COLO668 (cell line): ENCODE measurements at regions not wholly inside any gene's neighbourhood (a gene's known extent, or its start where the extent isn't known, plus 50 kb on each side); places are given as distances from the start of the nearest gene placed in this dataset.
A peak's percentile ranks its signal among the peaks of the same experiment; 100 is the strongest.

Source experiments
- DNase-seq: peaks from one replicate; lab custom pipeline; 2025; ENCODE audit not compliant: unreplicated experiment; lab: John Stamatoyannopoulos, UW

GRCh38 chr6:100184473-100184872 is 190.4 kb upstream of the MCHR2 start:
- DNase-seq, result no peak

- no peak for DNase-seq
These were observed 188.3 kb upstream of the MCHR2 start for GRCh38 chr6:100182313-100182712.

- no peak for DNase-seq
These were observed 187.3 kb upstream of the MCHR2 start for GRCh38 chr6:100181309-100181708.

GRCh38 chr6:100179576-100179975 is 185.6 kb upstream of the MCHR2 start:
- no peak for DNase-seq

GRCh38 chr6:100177956-100178355 is 183.9 kb upstream of the MCHR2 start:
- no peak for DNase-seq

GRCh38 chr6:100176951-100177710 is 183.1 kb upstream of the MCHR2 start:
- no peak for DNase-seq

GRCh38 chr6:100176311-100176950 is 182.4 kb upstream of the MCHR2 start:
- DNase-seq, result no peak

GRCh38 chr6:100175814-100176310 is 181.8 kb upstream of the MCHR2 start:
- DNase-seq, result no peak

- no peak for DNase-seq
These were observed 179.2 kb upstream of the MCHR2 start for GRCh38 chr6:100173211-100173610.

- DNase-seq, result no peak
These were observed 178.3 kb upstream of the MCHR2 start for GRCh38 chr6:100172322-100172713.

GRCh38 chr6:100171533-100172321 is 177.7 kb upstream of the MCHR2 start:
- no peak for DNase-seq

- no peak for DNase-seq
These were observed 174.1 kb upstream of the MCHR2 start for GRCh38 chr6:100168148-100168547.

- DNase-seq, result no peak
These were observed 173.6 kb upstream of the MCHR2 start for GRCh38 chr6:100167585-100167984.

- no peak for DNase-seq
These were observed 172.9 kb upstream of the MCHR2 start for GRCh38 chr6:100166956-100167355.

GRCh38 chr6:100165442-100165841 is 171.4 kb upstream of the MCHR2 start:
- no peak for DNase-seq

- no peak for DNase-seq
These were observed 169.0 kb upstream of the MCHR2 start for GRCh38 chr6:100163035-100163434.

GRCh38 chr6:100161782-100162365 is 167.9 kb upstream of the MCHR2 start:
- DNase-seq, result no peak

- DNase-seq, result peak; percentile 65
These were observed 166.9 kb upstream of the MCHR2 start for GRCh38 chr6:100160930-100161329.

- DNase-seq, result no peak
These were observed 161.1 kb upstream of the MCHR2 start for GRCh38 chr6:100155141-100155540.

GRCh38 chr6:100153636-100154275 is 159.7 kb upstream of the MCHR2 start:
- DNase-seq, result no peak

- DNase-seq, result no peak
These were observed 158.2 kb upstream of the MCHR2 start for GRCh38 chr6:100152201-100152600.
